Nephron (organoid): ENCODE measurements at regions not wholly inside any gene's neighbourhood (a gene's known extent, or its start where the extent isn't known, plus 50 kb on each side); places are given as distances from the start of the nearest gene placed in this dataset.

Experiments
- H3K27ac Mint-ChIP-seq, 3 experiments: 2 replicates each; pipeline ENCODE4 v1.8.0; 2020; ENCODE audit warnings: mixed read lengths in 3 of 3, mild to moderate bottlenecking in 2 of 3, moderate library complexity in 1 of 3
- H3K27me3 Mint-ChIP-seq: 2 replicates; pipeline ENCODE4 v1.8.0; 2021; ENCODE audit warnings: low read depth, mild to moderate bottlenecking, moderate library complexity, mixed read lengths
- H3K36me3 Mint-ChIP-seq: 2 replicates; pipeline ENCODE4 v1.8.0; 2020; ENCODE audit warnings: low read depth, mixed read lengths
- H3K4me1 Mint-ChIP-seq: 2 replicates; pipeline ENCODE4 v1.8.0; 2020; ENCODE audit warnings: mixed read lengths
- H3K4me3 Mint-ChIP-seq, 3 experiments: 2 replicates each; pipeline ENCODE4 v1.8.0; 2020; ENCODE audit warnings: mild to moderate bottlenecking in 3 of 3, mixed read lengths in 3 of 3, moderate library complexity in 2 of 3
- H3K9me3 Mint-ChIP-seq: 2 replicates; pipeline ENCODE4 v1.8.0; 2020; ENCODE audit warnings: mixed read lengths
- CTCF ChIP-seq, 3 experiments: fragments of 200-600 bp; sonication (generic); IDR thresholded peaks; one replicate each; pipeline ENCODE4 v1.5.0; 2021; ENCODE audit warnings: antibody characterized with exemption in 3 of 3; ENCODE audit not compliant: unreplicated experiment in 3 of 3

- Mint-ChIP-seq H3K36me3 (no peaks in the 10 kb centered on the region), H3K9me3 (peaks cover 2% of the 10 kb centered on the region), H3K27ac (peak overlapping the region in 1 of 3 experiments; percentile 55)
Measured at GRCh38 chr17:73743518-73744201, 99.4 kb upstream of the SDK2 start.

GRCh38 chr17:73744411-73744810 lies 100.2 kb upstream of the SDK2 start:
- peaks cover 50% of the 10 kb centered on the region for H3K4me1 Mint-ChIP-seq
- H3K27me3 Mint-ChIP-seq = peaks cover 73% of the 10 kb centered on the region
- TF ChIP-seq CTCF (IDR thresholded peaks at IDR 0.05; ENCODE audit: unreplicated experiment in 3 of 3) = no peak
- peaks cover 2% of the 10 kb centered on the region for H3K9me3 Mint-ChIP-seq
- H3K27ac Mint-ChIP-seq = no peak overlapping the region
- no peaks in the 10 kb centered on the region for H3K36me3 Mint-ChIP-seq
- no peak overlapping the region for H3K4me3 Mint-ChIP-seq

More at GRCh38 chr17:73743518-73744201, 99.4 kb upstream of the SDK2 start:
- Mint-ChIP-seq H3K4me3 (no peak overlapping the region), H3K27me3 (peaks cover 76% of the 10 kb centered on the region), H3K4me1 (peaks cover 52% of the 10 kb centered on the region)
- no peak for TF ChIP-seq CTCF (IDR thresholded peaks at IDR 0.05; ENCODE audit: unreplicated experiment in 3 of 3)

GRCh38 chr17:73746314-73747073 lies 102.2 kb upstream of the SDK2 start:
- peaks cover 54% of the 10 kb centered on the region for H3K4me1 Mint-ChIP-seq
- H3K4me3 Mint-ChIP-seq = no peak overlapping the region
- no peak for TF ChIP-seq CTCF (IDR thresholded peaks at IDR 0.05; ENCODE audit: unreplicated experiment in 3 of 3)
- peaks cover 2% of the 10 kb centered on the region for H3K9me3 Mint-ChIP-seq
- H3K27ac Mint-ChIP-seq = no peak overlapping the region
- H3K27me3 Mint-ChIP-seq = peaks cover 67% of the 10 kb centered on the region
- H3K36me3 Mint-ChIP-seq = no peaks in the 10 kb centered on the region

- no peaks in the 10 kb centered on the region for H3K36me3 Mint-ChIP-seq
- H3K4me3 Mint-ChIP-seq = no peak overlapping the region
- H3K4me1 Mint-ChIP-seq = peaks cover 54% of the 10 kb centered on the region
- TF ChIP-seq CTCF (IDR thresholded peaks at IDR 0.05; ENCODE audit: unreplicated experiment in 3 of 3) = no peak
- H3K9me3 Mint-ChIP-seq = peaks cover 2% of the 10 kb centered on the region
- H3K27ac Mint-ChIP-seq = no peak overlapping the region
- peaks cover 59% of the 10 kb centered on the region for H3K27me3 Mint-ChIP-seq
Measured at GRCh38 chr17:73747221-73748002, 103.2 kb upstream of the SDK2 start.

- no peak for TF ChIP-seq CTCF (IDR thresholded peaks at IDR 0.05; ENCODE audit: unreplicated experiment in 3 of 3)
- Mint-ChIP-seq H3K36me3 (no peaks in the 10 kb centered on the region), H3K27ac (no peak overlapping the region), H3K27me3 (peaks cover 50% of the 10 kb centered on the region), H3K9me3 (peaks cover 2% of the 10 kb centered on the region), H3K4me1 (peaks cover 47% of the 10 kb centered on the region), H3K4me3 (no peak overlapping the region)
Measured at GRCh38 chr17:73748508-73748907, 104.3 kb upstream of the SDK2 start.
